Stomach (tissue), 8 donors: ENCODE measurements at regions not wholly inside any gene's neighbourhood (a gene's known extent, or its start where the extent isn't known, plus 50 kb on each side); places are given as distances from the start of the nearest gene placed in this dataset.
A peak's percentile ranks its signal among the peaks of the same experiment; 100 is the strongest.

Source experiments
- DNase-seq, 2 donors: peaks; one replicate each; pipeline versions ENCODE4 v3.0.0 to v3.0.0-alpha.2; 2013 to 2019
- H3K27ac ChIP-seq, 5 donors: fragments of 200-600 bp in 4 of 5; sonication (generic) in 4 of 5; one replicate each; pipeline ENCODE4 v1.5.1; 2013 to 2019; ENCODE audit warnings: mild to moderate bottlenecking in 1 of 5, moderate library complexity in 1 of 5
- H3K27me3 ChIP-seq, 3 donors: fragments of 200-600 bp; sonication (generic); one replicate each; pipeline ENCODE4 v1.5.1; 2017 to 2019; ENCODE audit warnings: mixed run types in 1 of 3
- H3K36me3 ChIP-seq, 4 donors: fragments of 200-600 bp; sonication (generic); 1 replicate in 3 of 4; 2 replicates in 1 of 4; pipeline ENCODE4 v1.5.1; 2016 to 2019
- H3K4me1 ChIP-seq, 4 donors: fragments of 200-600 bp; sonication (generic); one replicate each; pipeline ENCODE4 v1.5.1; 2016 to 2019
- H3K4me3 ChIP-seq, 4 donors: fragments of 200-600 bp; sonication (generic) in 3 of 4; one replicate each; pipeline ENCODE4 v1.5.1; 2016 to 2019; ENCODE audit warnings: mild to moderate bottlenecking in 1 of 4
- H3K9me3 ChIP-seq, 4 donors: fragments of 200-600 bp; sonication (generic); one replicate each; pipeline ENCODE4 v1.5.1; 2016 to 2019
- EP300 ChIP-seq: sonication (generic); formaldehyde crosslinking; IDR thresholded peaks from one replicate; pipeline ENCODE4 v1.6.1; 2017; ENCODE audit warnings: antibody characterized with exemption
- POLR2A ChIP-seq, 4 donors: fragments of 450-650 bp; IDR thresholded peaks; one replicate each; pipeline ENCODE4 v1.6.1; 2016; ENCODE audit warnings: antibody characterized with exemption in 4 of 4, control low read depth in 2 of 4, mild to moderate bottlenecking in 1 of 4, moderate library complexity in 1 of 4
- POLR2AphosphoS5 ChIP-seq, 3 donors: sonication (generic); formaldehyde crosslinking; IDR thresholded peaks; one replicate each; pipeline ENCODE4 v1.6.1; 2016; ENCODE audit warnings: antibody characterized with exemption in 3 of 3
- WGBS, 5 donors: extraction: QIAGEN DNeasy Blood & Tissue Kit in 3 of 5; methylation state at CpG; one replicate each; pipeline versions ENCODE4 v1.1.5 to v1.1.7; 2013 to 2018; 5-methylcytosine and 5-hydroxymethylcytosine counted together
- intact Hi-C: fragments of 100-400 bp; cut with DNase I; formaldehyde crosslinking; loops from one replicate; pipeline ENCODE4 v1.15.1; 2023; ENCODE audit warnings: low total_unique reads
- TF ChIP-seq, protein P1 (sequence below), 7 experiments: fragments of 450-650 bp in 4 of 7; fragments of 200-600 bp in 3 of 7; sonication (generic) in 3 of 7; IDR thresholded peaks; one replicate each; pipeline ENCODE4 v1.5.1; 2016 to 2019; ENCODE audit warnings: antibody characterized with exemption in 7 of 7, control low read depth in 2 of 7, mild to moderate bottlenecking in 1 of 7
- donor health status: healthy with polysubstance abuse.
- donor health status: Bipolar disorder and iron deficiency.
- donor health status: healthy.

DNA sequence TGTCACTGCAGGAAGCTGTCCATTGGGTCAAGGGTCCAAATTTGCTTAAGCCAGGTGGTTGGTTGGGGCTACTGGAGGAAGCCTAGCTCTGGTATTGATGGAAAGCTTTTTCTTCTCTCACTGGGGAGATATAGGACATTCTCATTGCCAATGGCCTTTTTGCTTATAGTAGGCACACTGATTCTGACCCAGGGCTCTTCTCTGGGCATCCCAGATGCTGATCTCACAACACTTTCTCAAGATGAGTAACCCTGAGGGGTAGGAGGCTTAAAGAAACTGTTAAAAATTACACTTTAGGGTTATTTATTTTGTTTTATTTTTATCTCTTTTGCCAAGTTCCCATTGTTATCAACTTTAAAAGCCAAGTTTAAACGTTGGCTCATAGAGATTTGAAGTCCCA, 337.8 kb downstream of the LRRC3B start:
- no peak for DNase-seq
- Histone ChIP-seq H3K27ac (no peak overlapping the region), H3K4me3 (no peak overlapping the region), H3K4me1 (no peaks in the 10 kb centered on the region), H3K27me3 (no peaks in the 10 kb centered on the region), H3K9me3 (no peaks in the 10 kb centered on the region), H3K36me3 (no peaks in the 10 kb centered on the region)
- intact Hi-C loops: no loop called here
- WGBS, 5 donors: 20 to 43% (median 33%) methylated on average over 1 of the region's 1 CpG
- TF ChIP-seq POLR2A (IDR thresholded peaks at IDR 0.05) (no peak), POLR2AphosphoS5 (IDR thresholded peaks at IDR 0.05) (no peak), EP300 (no peak)
- TF ChIP-seq, protein P1, sequence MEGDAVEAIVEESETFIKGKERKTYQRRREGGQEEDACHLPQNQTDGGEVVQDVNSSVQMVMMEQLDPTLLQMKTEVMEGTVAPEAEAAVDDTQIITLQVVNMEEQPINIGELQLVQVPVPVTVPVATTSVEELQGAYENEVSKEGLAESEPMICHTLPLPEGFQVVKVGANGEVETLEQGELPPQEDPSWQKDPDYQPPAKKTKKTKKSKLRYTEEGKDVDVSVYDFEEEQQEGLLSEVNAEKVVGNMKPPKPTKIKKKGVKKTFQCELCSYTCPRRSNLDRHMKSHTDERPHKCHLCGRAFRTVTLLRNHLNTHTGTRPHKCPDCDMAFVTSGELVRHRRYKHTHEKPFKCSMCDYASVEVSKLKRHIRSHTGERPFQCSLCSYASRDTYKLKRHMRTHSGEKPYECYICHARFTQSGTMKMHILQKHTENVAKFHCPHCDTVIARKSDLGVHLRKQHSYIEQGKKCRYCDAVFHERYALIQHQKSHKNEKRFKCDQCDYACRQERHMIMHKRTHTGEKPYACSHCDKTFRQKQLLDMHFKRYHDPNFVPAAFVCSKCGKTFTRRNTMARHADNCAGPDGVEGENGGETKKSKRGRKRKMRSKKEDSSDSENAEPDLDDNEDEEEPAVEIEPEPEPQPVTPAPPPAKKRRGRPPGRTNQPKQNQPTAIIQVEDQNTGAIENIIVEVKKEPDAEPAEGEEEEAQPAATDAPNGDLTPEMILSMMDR (IDR thresholded peaks at IDR 0.05): no peak

DNA sequence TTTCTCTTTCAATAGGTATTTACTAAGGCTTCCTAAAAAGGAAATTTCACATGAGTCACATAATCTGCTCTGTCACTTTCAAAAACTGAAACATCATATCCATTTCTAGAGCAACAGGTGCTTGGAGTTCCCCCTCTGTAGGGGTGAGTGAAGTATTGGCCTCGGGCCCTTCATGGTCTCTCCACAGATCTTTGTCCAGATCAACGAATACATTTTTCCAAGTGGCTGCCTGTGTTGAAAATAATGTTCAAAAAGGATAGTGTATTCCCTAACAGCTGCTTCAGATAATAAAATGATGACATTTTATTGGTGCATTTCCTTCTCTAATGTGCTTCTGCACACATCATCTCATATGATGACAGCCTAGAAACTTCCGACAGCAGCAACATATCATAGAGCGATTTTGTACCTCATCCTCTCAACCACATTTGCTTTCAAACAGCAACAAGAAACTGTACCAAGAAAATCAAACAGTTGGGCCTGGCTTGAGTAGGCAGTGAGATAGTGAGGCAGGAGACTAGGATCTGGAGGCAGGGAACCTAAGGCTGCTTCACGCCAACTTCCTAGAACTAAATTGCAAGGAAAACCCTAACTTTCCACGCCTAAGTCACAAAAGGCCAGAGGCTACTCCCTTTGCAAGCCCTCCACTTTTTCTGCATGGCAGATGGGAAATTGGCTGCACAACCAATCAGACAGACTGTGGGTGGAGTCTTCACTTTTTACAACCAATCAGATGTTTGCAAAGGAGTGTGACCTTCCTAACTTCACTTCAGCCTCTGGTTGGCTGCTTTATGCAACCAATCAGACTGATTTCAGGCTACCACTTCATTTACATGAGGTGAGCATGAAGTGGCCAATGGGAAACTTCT, 340.2 kb downstream of the LRRC3B start:
- H3K9me3 ChIP-seq: no peaks in the 10 kb centered on the region
- TF ChIP-seq POLR2AphosphoS5 (IDR thresholded peaks at IDR 0.05) (no peak), EP300 (no peak), POLR2A (IDR thresholded peaks at IDR 0.05) (no peak)
- TF ChIP-seq, protein P1 (IDR thresholded peaks at IDR 0.05): no peak
- WGBS, 5 donors: 78 to 92% (median 84%) methylated on average over 6 of the region's 6 CpGs
- DNase-seq: peak in 1 of 2 donors; percentile 39
- H3K27me3 ChIP-seq: no peaks in the 10 kb centered on the region
- H3K4me3 ChIP-seq: no peak overlapping the region
- intact Hi-C loops: no loop called here
- H3K4me1 ChIP-seq: no peaks in the 10 kb centered on the region
- no peaks in the 10 kb centered on the region for H3K36me3 ChIP-seq
- H3K27ac ChIP-seq: no peak overlapping the region

GRCh38 chr3:26963361-26963743, 340.8 kb downstream of the LRRC3B start:
- Histone ChIP-seq H3K27me3 (no peaks in the 10 kb centered on the region), H3K4me1 (no peaks in the 10 kb centered on the region), H3K9me3 (no peaks in the 10 kb centered on the region), H3K27ac (no peak overlapping the region), H3K4me3 (no peak overlapping the region), H3K36me3 (no peaks in the 10 kb centered on the region)
- intact Hi-C loops: no loop called here
- DNase-seq: no peak
- 85 to 90% (median 86%) methylated on average over 5 of the region's 5 CpGs for WGBS, 5 donors
- TF ChIP-seq EP300 (no peak), POLR2A (IDR thresholded peaks at IDR 0.05) (no peak), POLR2AphosphoS5 (IDR thresholded peaks at IDR 0.05) (no peak)
- TF ChIP-seq, protein P1 (IDR thresholded peaks at IDR 0.05): no peak

- intact Hi-C loops: no loop called here
- Histone ChIP-seq H3K9me3 (no peaks in the 10 kb centered on the region), H3K27ac (no peak overlapping the region), H3K27me3 (no peaks in the 10 kb centered on the region), H3K4me1 (no peaks in the 10 kb centered on the region), H3K4me3 (no peak overlapping the region), H3K36me3 (no peaks in the 10 kb centered on the region)
- TF ChIP-seq POLR2A (IDR thresholded peaks at IDR 0.05) (no peak), POLR2AphosphoS5 (IDR thresholded peaks at IDR 0.05) (no peak), EP300 (no peak)
- TF ChIP-seq, protein P1 (IDR thresholded peaks at IDR 0.05): no peak
- no peak for DNase-seq
These were observed 341.7 kb downstream of the LRRC3B start for GRCh38 chr3:26964313-26964712.
